ENCODE measurements at regions not wholly inside any gene's neighbourhood (a gene's known extent, or its start where the extent isn't known, plus 50 kb on each side); places are given as distances from the start of the nearest gene placed in this dataset.

DNA sequence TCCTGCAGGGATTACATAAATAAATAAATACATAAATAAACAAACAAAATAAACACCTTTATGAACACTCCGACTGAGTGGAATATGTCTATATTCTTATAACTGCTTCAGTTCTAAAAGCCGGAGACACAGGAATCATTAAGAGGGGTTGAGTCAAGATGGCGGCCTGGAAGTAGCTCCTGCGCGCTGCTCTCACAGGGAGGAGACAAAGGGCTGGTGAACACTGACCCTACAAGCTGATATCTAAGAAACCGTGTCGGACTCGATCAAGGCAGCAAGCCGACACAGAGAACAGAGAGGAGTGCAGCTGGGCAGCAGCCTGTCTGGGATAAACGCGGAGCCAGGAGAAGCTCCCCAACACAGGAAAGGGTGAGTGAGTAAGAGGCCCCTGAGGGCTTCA is 1098.6 kb upstream of the NCAM2 start:
- no peak for FAIRE-seq
- no peaks in the 10 kb centered on the region for H4K20me1 ChIP-seq (replicated peaks; ENCODE audit: control insufficient read depth, extremely low read depth, insufficient read depth, low read length)
- BruUV-seq (replicated peaks): no TSS peak
- no peak overlapping the region for H3K4me3 ChIP-seq (replicated peaks in 1 of 3; ENCODE audit: insufficient read depth in 1 of 3, low read depth in 1 of 3, low read length in 3 of 3)
- H3K4me1 ChIP-seq (ENCODE audit: control insufficient read depth, extremely low read depth, insufficient read depth, low read length): no peaks in the 10 kb centered on the region
- no peaks in the 10 kb centered on the region for H3K9me3 ChIP-seq (replicated peaks; ENCODE audit: control insufficient read depth, insufficient read depth, low read length)
- H3K36me3 ChIP-seq (ENCODE audit: control insufficient read depth in 2 of 2, extremely low read depth in 1 of 2, insufficient read depth in 2 of 2, low read length in 2 of 2): no peaks in the 10 kb centered on the region
- no peak overlapping the region for H3K27ac ChIP-seq (ENCODE audit: insufficient read depth, low read depth, low read length)
- ChIA-PET POLR2A (no interaction called here), CTCF (no interaction called here)
- TF ChIP-seq GATA2 (IDR thresholded peaks at IDR 0.05; ENCODE audit: insufficient read depth, insufficient read length, low read depth, low read length): no peak
- dilution Hi-C loops (cut with MboI; ENCODE audit: extremely low pct_ligation_motif_present, low sequenced_read_pairs) (no loop called here), intact Hi-C loops (cut with micrococcal nuclease) (no loop called here)
- H3K9me1 ChIP-seq (replicated peaks; ENCODE audit: control insufficient read depth, extremely low read depth, insufficient read depth, low read length): no peaks in the 10 kb centered on the region
- H2AFZ ChIP-seq (ENCODE audit: low read depth, low read length): no peak overlapping the region
- no peaks in the 10 kb centered on the region for H3K79me2 ChIP-seq (ENCODE audit: control insufficient read depth, insufficient read depth, low read length)
- no peak overlapping the region for H3K4me2 ChIP-seq (ENCODE audit: insufficient read depth, low read length)
- no peak overlapping the region for H3K9ac ChIP-seq (replicated peaks; ENCODE audit: extremely low read depth, insufficient read depth, low read length)
- no peak for DNase-seq (ENCODE audit: low read depth, low spot score)
- H3K27me3 ChIP-seq (ENCODE audit: control insufficient read depth in 2 of 2, insufficient read depth in 2 of 2, low read length in 2 of 2): no peaks in the 10 kb centered on the region

DNA sequence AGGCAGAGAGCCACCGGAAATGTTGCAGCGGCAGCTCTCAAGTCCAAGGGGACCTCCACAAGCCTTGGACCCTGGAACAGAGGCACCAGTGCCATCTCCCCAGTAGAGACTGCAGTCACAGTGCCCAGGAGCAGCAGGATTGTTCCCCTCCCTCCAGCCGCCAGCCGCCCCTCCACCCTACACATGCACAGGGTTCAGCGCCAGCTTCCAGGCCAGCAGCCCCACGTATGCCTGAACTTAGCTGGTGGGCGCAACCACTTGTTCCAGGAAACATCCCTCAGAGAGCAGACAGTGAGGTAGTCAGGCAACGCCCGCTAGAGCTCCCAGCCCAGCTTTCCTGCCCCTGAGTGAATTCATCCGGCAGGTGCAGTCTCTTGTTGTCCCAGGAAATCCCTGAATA is 1098.1 kb upstream of the NCAM2 start:
- dilution Hi-C loops (cut with MboI; ENCODE audit: extremely low pct_ligation_motif_present, low sequenced_read_pairs): no loop called here
- Histone ChIP-seq H3K79me2 (ENCODE audit: control insufficient read depth, insufficient read depth, low read length) (no peaks in the 10 kb centered on the region), H2AFZ (ENCODE audit: low read depth, low read length) (no peak overlapping the region), H4K20me1 (replicated peaks; ENCODE audit: control insufficient read depth, extremely low read depth, insufficient read depth, low read length) (no peaks in the 10 kb centered on the region), H3K9ac (replicated peaks; ENCODE audit: extremely low read depth, insufficient read depth, low read length) (no peak overlapping the region), H3K27ac (ENCODE audit: insufficient read depth, low read depth, low read length) (no peak overlapping the region), H3K4me1 (ENCODE audit: control insufficient read depth, extremely low read depth, insufficient read depth, low read length) (no peaks in the 10 kb centered on the region), H3K9me3 (replicated peaks; ENCODE audit: control insufficient read depth, insufficient read depth, low read length) (no peaks in the 10 kb centered on the region), H3K27me3 (ENCODE audit: control insufficient read depth in 2 of 2, insufficient read depth in 2 of 2, low read length in 2 of 2) (no peaks in the 10 kb centered on the region), H3K4me2 (ENCODE audit: insufficient read depth, low read length) (no peak overlapping the region), H3K4me3 (replicated peaks in 1 of 3; ENCODE audit: insufficient read depth in 1 of 3, low read depth in 1 of 3, low read length in 3 of 3) (no peak overlapping the region), H3K9me1 (replicated peaks; ENCODE audit: control insufficient read depth, extremely low read depth, insufficient read depth, low read length) (no peaks in the 10 kb centered on the region), H3K36me3 (ENCODE audit: control insufficient read depth in 2 of 2, extremely low read depth in 1 of 2, insufficient read depth in 2 of 2, low read length in 2 of 2) (no peaks in the 10 kb centered on the region)
- FAIRE-seq: no peak
- CTCF ChIA-PET: no interaction called here
- no TSS peak for BruUV-seq (replicated peaks)
- intact Hi-C loops (cut with micrococcal nuclease): no loop called here
- POLR2A ChIA-PET: no interaction called here
- TF ChIP-seq MYC (IDR thresholded peaks at IDR 0.05; ENCODE audit: low read depth, low read length) (no peak), POLR2A (IDR thresholded peaks at IDR 0.05; ENCODE audit: low read depth, low read length) (no peak), EZH2 (IDR thresholded peaks at IDR 0.05; ENCODE audit: borderline replicate concordance, low read depth, low read length, severe bottlenecking) (no peak), JUN (IDR thresholded peaks at IDR 0.05; ENCODE audit: borderline replicate concordance, insufficient read depth, insufficient read length, low read depth) (no peak), FOS (IDR thresholded peaks at IDR 0.05; ENCODE audit: borderline replicate concordance, insufficient read depth, low read length) (no peak), GATA2 (IDR thresholded peaks at IDR 0.05; ENCODE audit: insufficient read depth, insufficient read length, low read depth, low read length) (no peak), POLR2AphosphoS5 (IDR thresholded peaks at IDR 0.05; ENCODE audit: insufficient read depth, low read depth, low read length) (no peak)
- TF ChIP-seq, protein P1, sequence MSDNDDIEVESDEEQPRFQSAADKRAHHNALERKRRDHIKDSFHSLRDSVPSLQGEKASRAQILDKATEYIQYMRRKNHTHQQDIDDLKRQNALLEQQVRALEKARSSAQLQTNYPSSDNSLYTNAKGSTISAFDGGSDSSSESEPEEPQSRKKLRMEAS (IDR thresholded peaks at IDR 0.05; ENCODE audit: insufficient read depth, insufficient read length): no peak
- TF ChIP-seq, protein P2, sequence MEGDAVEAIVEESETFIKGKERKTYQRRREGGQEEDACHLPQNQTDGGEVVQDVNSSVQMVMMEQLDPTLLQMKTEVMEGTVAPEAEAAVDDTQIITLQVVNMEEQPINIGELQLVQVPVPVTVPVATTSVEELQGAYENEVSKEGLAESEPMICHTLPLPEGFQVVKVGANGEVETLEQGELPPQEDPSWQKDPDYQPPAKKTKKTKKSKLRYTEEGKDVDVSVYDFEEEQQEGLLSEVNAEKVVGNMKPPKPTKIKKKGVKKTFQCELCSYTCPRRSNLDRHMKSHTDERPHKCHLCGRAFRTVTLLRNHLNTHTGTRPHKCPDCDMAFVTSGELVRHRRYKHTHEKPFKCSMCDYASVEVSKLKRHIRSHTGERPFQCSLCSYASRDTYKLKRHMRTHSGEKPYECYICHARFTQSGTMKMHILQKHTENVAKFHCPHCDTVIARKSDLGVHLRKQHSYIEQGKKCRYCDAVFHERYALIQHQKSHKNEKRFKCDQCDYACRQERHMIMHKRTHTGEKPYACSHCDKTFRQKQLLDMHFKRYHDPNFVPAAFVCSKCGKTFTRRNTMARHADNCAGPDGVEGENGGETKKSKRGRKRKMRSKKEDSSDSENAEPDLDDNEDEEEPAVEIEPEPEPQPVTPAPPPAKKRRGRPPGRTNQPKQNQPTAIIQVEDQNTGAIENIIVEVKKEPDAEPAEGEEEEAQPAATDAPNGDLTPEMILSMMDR (IDR thresholded peaks at IDR 0.05; ENCODE audit: extremely low read depth in 1 of 2, insufficient read depth in 1 of 2, low read depth in 1 of 2, low read length in 2 of 2): no peak
- no peak for DNase-seq (ENCODE audit: low read depth, low spot score)

All from endothelial cell of umbilical vein (primary cell).